Activated CD4-positive, alpha-beta T cell treated with anti-CD3 and anti-CD28 coated beads, Interleukin-2, amount 50 U/mL, for 24 hours (primary cell): ENCODE measurements at regions not wholly inside any gene's neighbourhood (a gene's known extent, or its start where the extent isn't known, plus 50 kb on each side); places are given as distances from the start of the nearest gene placed in this dataset.

ENCODE experiments used
- DNase-seq, 2 donors: peaks; one replicate each; pipeline ENCODE4 v3.0.0-alpha.2; 2020; ENCODE audit warnings: low read depth in 1 of 2, low spot score in 1 of 2

GRCh38 chr16:14362774-14363371 is 267.2 kb downstream of the PARN start:
- no peak for DNase-seq

- no peak for DNase-seq
Measured at GRCh38 chr16:14360326-14361037, 269.6 kb downstream of the PARN start.

GRCh38 chr16:14358697-14359305 is 271.3 kb downstream of the PARN start:
- no peak for DNase-seq

- DNase-seq = no peak
Measured at GRCh38 chr16:14357328-14357727, 272.7 kb downstream of the PARN start.

GRCh38 chr16:14356064-14356463 is 274.0 kb downstream of the PARN start:
- DNase-seq = no peak

DNA sequence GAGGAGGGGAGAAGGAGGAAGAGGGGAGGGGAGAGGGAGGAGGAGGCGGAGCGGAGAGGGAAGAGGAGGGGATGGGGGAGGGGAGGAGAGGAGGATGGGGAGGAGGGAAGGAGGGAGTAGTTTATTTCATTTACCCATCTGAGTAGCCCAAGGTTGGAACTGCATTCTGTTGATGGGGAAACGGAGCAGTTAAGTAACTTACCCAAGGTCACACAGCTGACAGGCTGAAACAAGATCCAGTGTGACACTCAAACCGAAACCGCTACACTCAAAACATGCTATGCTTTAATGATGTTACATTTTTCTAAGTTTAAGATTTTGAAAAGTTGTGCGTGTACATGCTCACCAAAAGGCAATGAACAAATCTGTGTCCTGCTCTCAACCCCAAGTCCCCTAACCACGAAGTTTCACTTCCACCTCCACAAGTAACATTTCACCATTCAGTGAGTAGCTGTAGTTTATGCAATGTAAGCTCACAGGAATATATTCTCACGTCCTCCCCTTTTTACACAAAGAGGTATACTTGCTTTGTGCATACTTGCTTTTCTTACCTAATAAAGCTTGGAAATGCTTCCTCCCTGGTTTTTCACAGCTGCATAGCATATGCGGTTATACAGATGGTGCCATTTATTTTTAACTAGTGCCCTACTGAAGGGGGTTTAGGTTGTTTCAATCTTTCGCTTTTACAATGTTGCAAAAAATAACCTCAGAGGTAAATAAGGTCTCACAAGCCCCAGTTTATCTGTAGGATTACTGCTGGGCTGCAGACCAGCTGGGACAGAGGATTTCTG is 275.3 kb downstream of the PARN start:
- DNase-seq = peak in 1 of 2 donors; percentile 28

- DNase-seq = no peak
Measured at GRCh38 chr16:14353340-14353739, 276.7 kb downstream of the PARN start.

DNA sequence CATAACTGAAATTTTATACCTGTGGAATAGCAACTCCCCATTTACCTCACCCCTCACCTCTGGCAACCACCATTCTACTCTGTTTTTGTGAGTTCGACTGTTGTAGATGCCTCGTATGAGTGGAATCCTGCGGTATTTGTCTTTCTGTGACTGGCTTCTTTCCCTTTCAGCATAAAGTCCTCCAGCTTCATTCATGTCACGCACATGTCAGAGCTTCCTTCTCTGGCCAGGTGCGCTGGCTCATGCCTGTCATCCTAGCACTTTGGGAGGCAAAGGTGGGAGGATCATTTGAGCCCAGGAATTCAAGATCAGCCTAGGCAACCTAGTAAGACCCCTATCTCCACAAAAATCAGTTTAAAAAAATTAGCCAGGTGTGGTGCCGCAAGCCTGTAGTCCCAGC is 278.4 kb downstream of the PARN start:
- no peak for DNase-seq

- DNase-seq = no peak
Measured at GRCh38 chr16:14350626-14351025, 279.4 kb downstream of the PARN start.

DNA sequence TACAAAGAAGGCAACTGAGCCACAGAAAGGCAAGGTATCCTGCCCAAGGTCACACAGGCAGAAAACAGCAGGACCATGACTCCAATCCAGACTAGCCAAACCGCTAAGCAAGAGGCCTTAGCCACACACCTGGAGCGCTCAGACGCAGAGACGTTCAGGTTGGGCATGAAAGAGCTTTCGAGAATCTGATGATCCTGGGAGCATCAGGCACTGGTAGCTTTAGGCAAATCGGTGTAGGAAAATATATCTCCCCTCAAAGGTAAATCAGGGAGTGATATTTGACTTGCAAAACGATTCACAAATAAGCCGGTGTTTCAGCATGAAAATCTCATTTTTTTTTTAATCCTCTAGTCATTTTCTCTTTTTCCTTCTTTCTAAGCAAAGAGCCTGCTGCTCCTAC is 279.0 kb downstream of the MRTFB start:
- no peak for DNase-seq

DNA sequence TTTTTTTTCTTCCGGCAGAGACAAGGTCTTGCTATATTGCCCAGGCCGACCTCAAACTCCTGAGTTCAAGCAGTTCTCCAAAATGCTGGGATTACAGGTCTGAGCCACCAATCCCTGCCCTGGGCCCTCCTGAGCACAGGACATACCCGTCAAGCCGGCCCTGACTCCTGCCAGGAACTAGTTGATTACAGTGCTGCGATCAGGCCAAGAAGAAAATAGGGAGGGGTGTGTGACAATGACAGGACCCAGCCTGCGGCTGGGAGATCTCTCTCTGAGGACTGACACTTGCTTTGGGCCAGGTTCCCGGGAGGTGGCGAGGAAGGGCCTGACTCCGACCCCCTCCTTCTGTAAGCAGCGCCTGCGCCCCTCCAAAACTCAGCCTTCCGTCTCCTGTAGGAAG is 276.6 kb downstream of the MRTFB start:
- no peak for DNase-seq

GRCh38 chr16:14346278-14347142 is 275.4 kb downstream of the MRTFB start:
- no peak for DNase-seq

- DNase-seq = no peak
Measured at GRCh38 chr16:14345512-14346115, 274.5 kb downstream of the MRTFB start.

GRCh38 chr16:14344945-14345344 is 273.8 kb downstream of the MRTFB start:
- DNase-seq = no peak

- no peak for DNase-seq
Measured at GRCh38 chr16:14344292-14344691, 273.2 kb downstream of the MRTFB start.

DNA sequence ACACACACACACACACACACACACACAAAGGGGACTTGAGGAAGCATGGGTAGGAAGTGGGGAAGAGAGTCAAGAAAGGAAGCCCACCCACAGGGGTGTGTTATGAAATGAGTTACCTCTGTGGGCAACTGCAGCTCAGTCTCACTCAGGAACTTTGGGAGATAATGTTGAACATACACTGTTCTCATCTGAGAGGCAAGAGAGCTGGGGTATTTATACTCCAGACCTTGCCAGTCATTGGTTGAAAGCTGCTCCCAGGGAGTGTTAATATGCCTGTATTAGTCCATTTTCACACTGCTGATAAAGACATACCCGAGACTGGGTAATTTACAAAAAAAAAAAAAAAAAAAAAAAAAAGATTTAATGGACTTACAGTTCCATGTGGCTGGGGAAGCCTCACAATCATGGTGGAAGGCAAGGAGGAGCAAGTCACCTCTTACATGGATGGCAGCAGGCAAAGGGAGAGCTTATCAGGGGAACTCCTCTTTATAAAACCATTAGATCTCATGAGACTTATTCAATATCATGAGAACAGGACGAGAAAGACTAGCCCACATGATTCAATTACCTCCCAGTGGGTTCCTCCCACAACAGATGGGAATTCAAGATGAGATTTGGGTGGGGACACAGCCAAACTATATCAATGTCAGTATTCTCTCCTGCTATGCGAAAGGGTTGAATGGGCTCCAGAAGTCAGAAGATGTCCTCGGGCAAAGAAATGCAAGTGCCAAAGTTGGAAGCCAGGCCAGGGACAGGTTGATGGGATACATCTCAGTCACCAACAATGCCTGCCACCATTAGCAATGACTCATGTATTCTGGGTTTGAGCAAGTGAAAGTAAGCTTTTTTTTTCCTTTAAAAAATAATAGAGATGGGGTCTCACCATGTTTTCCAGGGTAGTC is 270.5 kb downstream of the MRTFB start:
- DNase-seq = no peak

GRCh38 chr16:14339694-14340093 is 268.6 kb downstream of the MRTFB start:
- no peak for DNase-seq

DNA sequence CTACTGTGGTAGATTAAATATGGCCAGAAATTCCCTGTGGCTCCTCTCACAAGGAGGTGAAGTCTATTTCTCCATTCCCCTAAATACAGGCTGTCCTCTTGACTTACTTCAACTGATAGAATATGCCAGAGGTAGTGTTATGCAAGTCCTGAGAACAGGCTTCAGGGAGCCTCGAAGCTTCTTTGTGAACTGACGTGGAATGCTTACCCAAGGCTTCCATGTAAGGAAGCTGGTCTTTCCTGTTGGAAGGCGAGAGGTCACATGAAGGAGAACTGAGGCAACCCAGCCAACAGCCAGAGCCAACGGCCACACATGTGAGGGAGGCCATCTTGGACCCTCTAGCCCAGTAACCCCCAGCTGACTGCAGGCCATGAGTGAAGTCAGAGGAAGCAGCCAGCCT is 267.9 kb downstream of the MRTFB start:
- no peak for DNase-seq

DNA sequence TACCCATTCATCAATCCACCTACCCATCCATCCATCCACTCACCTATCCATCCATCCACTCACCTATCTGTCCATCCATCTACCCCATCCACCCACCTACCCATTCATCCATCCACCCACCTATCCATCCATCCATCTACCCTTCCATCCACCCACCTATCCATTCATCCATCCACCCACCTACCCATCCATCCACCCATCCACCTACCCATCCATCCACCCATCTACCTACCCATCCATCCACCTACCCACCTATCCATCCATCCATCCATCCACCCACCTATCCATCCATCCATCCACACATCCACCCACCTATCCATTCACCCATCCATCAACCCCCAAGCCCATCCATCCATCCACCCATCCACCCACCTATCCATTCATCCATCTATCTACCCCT is 267.1 kb downstream of the MRTFB start:
- no peak for DNase-seq
